Endothelial cell of umbilical vein (primary cell): ENCODE measurements at regions not wholly inside any gene's neighbourhood (a gene's known extent, or its start where the extent isn't known, plus 50 kb on each side); places are given as distances from the start of the nearest gene placed in this dataset.

ENCODE experiments used
- BruUV-seq: library from RNA; stranded (reverse); fragments of 400-500 nt; replicated peaks from 2 replicates; lab custom pipeline; 2021; lab: Mats Ljungman, UMichigan
- CTCF ChIA-PET: fragments of 300-600, 350-600 bp; sonication (Branson Sonifier 250); formaldehyde crosslinking; loops from one replicate; lab custom pipeline; 2021; ENCODE audit warnings: antibody characterized with exemption, inconsistent platforms; lab: Charles Lee
- POLR2A ChIA-PET: fragments of 300-600, 350-600 bp; sonication (Branson Sonifier 250); formaldehyde crosslinking; loops from one replicate; lab custom pipeline; 2021; ENCODE audit warnings: antibody characterized with exemption, inconsistent platforms; lab: Charles Lee
- DNase-seq: peaks from one replicate; pipeline ENCODE4 v3.0.0-alpha.2; 2011; ENCODE audit warnings: low read depth, low spot score
- FAIRE-seq: peaks from 2 replicates; lab custom pipeline; 2011; peaks lifted over from hg19 to GRCh38; lab: Jason Lieb, UNC
- H2AFZ ChIP-seq: 2 replicates; pipeline ENCODE4 v1.6.0; 2012; ENCODE audit warnings: low read depth, low read length, control low read depth, inconsistent platforms
- H3K27ac ChIP-seq: 2 replicates; pipeline ENCODE4 v1.5.1; 2011; ENCODE audit warnings: low read depth, mild to moderate bottlenecking, control low read depth, low read length, moderate library complexity; ENCODE audit not compliant: insufficient read depth
- H3K27me3 ChIP-seq, 2 experiments: 2 replicates each; pipeline versions ENCODE4 v1.6.0 to v1.6.1; 2011; ENCODE audit warnings: low read length in 2 of 2, mixed read lengths in 1 of 2; ENCODE audit not compliant: control insufficient read depth in 2 of 2, insufficient read depth in 2 of 2
- H3K36me3 ChIP-seq, 2 experiments: 2 replicates in 1 of 2; 3 replicates in 1 of 2; pipeline ENCODE4 v1.5.1; 2011; ENCODE audit warnings: low read length in 2 of 2, mild to moderate bottlenecking in 1 of 2, moderate library complexity in 1 of 2; ENCODE audit not compliant: control insufficient read depth in 2 of 2, insufficient read depth in 2 of 2; ENCODE audit errors: extremely low read depth in 1 of 2
- H3K4me1 ChIP-seq: 3 replicates; pipeline ENCODE4 v1.5.1; 2011; ENCODE audit warnings: mild to moderate bottlenecking, low read length; ENCODE audit not compliant: control insufficient read depth, insufficient read depth; ENCODE audit errors: extremely low read depth
- H3K4me2 ChIP-seq: 2 replicates; pipeline ENCODE4 v1.6.1; 2011; ENCODE audit warnings: low read length, control low read depth, mixed read lengths; ENCODE audit not compliant: insufficient read depth
- H3K4me3 ChIP-seq, 3 experiments: fragments of 200-600 bp in 1 of 3; sonication (generic), shearing (Covaris generic) in 1 of 3; replicated peaks in 1 of 3; 2 replicates each; pipeline ENCODE4 v1.5.1; 2011 to 2016; ENCODE audit warnings: control low read depth in 3 of 3, low read length in 3 of 3, mild to moderate bottlenecking in 2 of 3, inconsistent platforms in 1 of 3, low read depth in 1 of 3, moderate library complexity in 1 of 3; ENCODE audit not compliant: insufficient read depth in 1 of 3
- H3K79me2 ChIP-seq: 2 replicates; pipeline ENCODE4 v1.6.0; 2012; ENCODE audit warnings: low read length, inconsistent platforms; ENCODE audit not compliant: control insufficient read depth, insufficient read depth
- H3K9ac ChIP-seq: replicated peaks from 2 replicates; pipeline ENCODE3; 2011; ENCODE audit warnings: low read length, control low read depth; ENCODE audit not compliant: insufficient read depth; ENCODE audit errors: extremely low read depth
- H3K9me1 ChIP-seq: replicated peaks from 3 replicates; pipeline ENCODE4 v1.6.0; 2011; ENCODE audit warnings: mild to moderate bottlenecking, low read length; ENCODE audit not compliant: control insufficient read depth, insufficient read depth; ENCODE audit errors: extremely low read depth
- H3K9me3 ChIP-seq: replicated peaks from 2 replicates; pipeline ENCODE4 v1.5.1; 2012; ENCODE audit warnings: low read length, inconsistent platforms; ENCODE audit not compliant: control insufficient read depth, insufficient read depth
- H4K20me1 ChIP-seq: replicated peaks from 2 replicates; pipeline ENCODE3; 2011; ENCODE audit warnings: mild to moderate bottlenecking, low read length; ENCODE audit not compliant: control insufficient read depth, insufficient read depth; ENCODE audit errors: extremely low read depth
- EZH2 ChIP-seq: IDR thresholded peaks from 2 replicates; pipeline ENCODE4 v1.6.1; 2012; ENCODE audit warnings: borderline replicate concordance, low read depth, mild to moderate bottlenecking, moderate library complexity, low read length, inconsistent platforms; ENCODE audit not compliant: severe bottlenecking
- FOS ChIP-seq: IDR thresholded peaks from 2 replicates; pipeline ENCODE4 v1.6.1; 2011; ENCODE audit warnings: mild to moderate bottlenecking, low read length, moderate library complexity, borderline replicate concordance; ENCODE audit not compliant: insufficient read depth
- GATA2 ChIP-seq: IDR thresholded peaks from 2 replicates; pipeline ENCODE4 v1.7.0; 2011; ENCODE audit warnings: low read depth, mild to moderate bottlenecking, moderate library complexity, mixed read lengths, low read length; ENCODE audit not compliant: insufficient read length, insufficient read depth
- JUN ChIP-seq: IDR thresholded peaks from 2 replicates; pipeline ENCODE4 v1.6.1; 2011; ENCODE audit warnings: borderline replicate concordance, low read depth; ENCODE audit not compliant: insufficient read length, insufficient read depth
- MYC ChIP-seq: IDR thresholded peaks from one replicate; pipeline ENCODE4 v1.6.1; 2011; ENCODE audit warnings: mild to moderate bottlenecking, low read depth, low read length
- POLR2A ChIP-seq: IDR thresholded peaks from 2 replicates; pipeline ENCODE4 v1.6.1; 2012; ENCODE audit warnings: low read depth, mild to moderate bottlenecking, control low read depth, low read length
- POLR2AphosphoS5 ChIP-seq: IDR thresholded peaks from 2 replicates; pipeline ENCODE4 v1.6.1; 2012; ENCODE audit warnings: low read depth, mild to moderate bottlenecking, control low read depth, low read length, moderate library complexity; ENCODE audit not compliant: insufficient read depth
- dilution Hi-C: fragments of 300-500 bp; cut with MboI; formaldehyde crosslinking; loops from one replicate; pipeline ENCODE4 v1.15.0; 2019; ENCODE audit warnings: low sequenced_read_pairs; ENCODE audit not compliant: extremely low pct_ligation_motif_present
- intact Hi-C: fragments of 100-400 bp; cut with micrococcal nuclease; formaldehyde crosslinking; loops from one replicate; pipeline ENCODE4 v1.10.0; 2022
- TF ChIP-seq, protein P1 (sequence below): IDR thresholded peaks from 2 replicates; pipeline ENCODE4 v1.6.1; 2011; ENCODE audit not compliant: insufficient read depth, insufficient read length
- TF ChIP-seq, protein P2 (sequence below), 2 donors: IDR thresholded peaks; 1 replicate in 1 of 2; 2 replicates in 1 of 2; pipeline ENCODE4 v1.5.1; 2011; ENCODE audit warnings: low read length in 2 of 2, mild to moderate bottlenecking in 2 of 2, moderate library complexity in 2 of 2, control low read depth in 1 of 2, inconsistent platforms in 1 of 2, low read depth in 1 of 2; ENCODE audit not compliant: insufficient read depth in 1 of 2; ENCODE audit errors: extremely low read depth in 1 of 2

DNA sequence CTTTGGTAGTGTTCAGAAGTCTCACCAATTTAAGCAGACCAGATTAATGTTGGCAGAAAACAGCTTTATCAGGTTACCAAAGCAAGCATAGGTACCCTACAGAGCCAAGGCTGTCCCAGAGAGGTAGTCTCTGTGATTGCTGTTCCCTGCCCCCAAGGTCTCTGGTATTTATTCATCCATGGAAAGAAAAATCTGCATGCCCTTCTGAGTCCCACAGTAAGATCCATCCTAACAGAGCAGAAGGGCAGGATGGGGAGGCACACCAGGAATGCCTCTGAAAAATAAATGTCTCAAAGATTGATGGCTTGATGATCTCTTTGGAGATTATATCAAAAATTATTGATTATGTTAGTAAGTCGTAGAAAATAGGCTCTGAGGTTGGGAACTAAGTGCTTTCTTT, 122.8 kb downstream of the FAT3 start:
- no peaks in the 10 kb centered on the region for H3K4me1 ChIP-seq
- BruUV-seq = no TSS peak
- no peak overlapping the region for H3K4me3 ChIP-seq
- CTCF ChIA-PET = no interaction called here
- no peak overlapping the region for H3K9ac ChIP-seq
- H3K9me3 ChIP-seq = no peaks in the 10 kb centered on the region
- intact Hi-C loops = no loop called here
- POLR2A ChIA-PET = no interaction called here
- H3K36me3 ChIP-seq = no peaks in the 10 kb centered on the region
- no peaks in the 10 kb centered on the region for H3K9me1 ChIP-seq
- DNase-seq (no peak), FAIRE-seq (no peak)
- no peaks in the 10 kb centered on the region for H3K79me2 ChIP-seq
- dilution Hi-C loops = no loop called here
- H2AFZ ChIP-seq = no peak overlapping the region
- H3K27me3 ChIP-seq = no peaks in the 10 kb centered on the region
- no peaks in the 10 kb centered on the region for H4K20me1 ChIP-seq
- H3K4me2 ChIP-seq = no peak overlapping the region
- no peak overlapping the region for H3K27ac ChIP-seq
- no peak for TF ChIP-seq JUN
- TF ChIP-seq, protein P1, sequence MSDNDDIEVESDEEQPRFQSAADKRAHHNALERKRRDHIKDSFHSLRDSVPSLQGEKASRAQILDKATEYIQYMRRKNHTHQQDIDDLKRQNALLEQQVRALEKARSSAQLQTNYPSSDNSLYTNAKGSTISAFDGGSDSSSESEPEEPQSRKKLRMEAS = no peak
- no peak for TF ChIP-seq EZH2
- no peak for TF ChIP-seq MYC
- TF ChIP-seq POLR2AphosphoS5 = no peak
- TF ChIP-seq GATA2 = no peak
- TF ChIP-seq POLR2A = no peak
- TF ChIP-seq, protein P2, sequence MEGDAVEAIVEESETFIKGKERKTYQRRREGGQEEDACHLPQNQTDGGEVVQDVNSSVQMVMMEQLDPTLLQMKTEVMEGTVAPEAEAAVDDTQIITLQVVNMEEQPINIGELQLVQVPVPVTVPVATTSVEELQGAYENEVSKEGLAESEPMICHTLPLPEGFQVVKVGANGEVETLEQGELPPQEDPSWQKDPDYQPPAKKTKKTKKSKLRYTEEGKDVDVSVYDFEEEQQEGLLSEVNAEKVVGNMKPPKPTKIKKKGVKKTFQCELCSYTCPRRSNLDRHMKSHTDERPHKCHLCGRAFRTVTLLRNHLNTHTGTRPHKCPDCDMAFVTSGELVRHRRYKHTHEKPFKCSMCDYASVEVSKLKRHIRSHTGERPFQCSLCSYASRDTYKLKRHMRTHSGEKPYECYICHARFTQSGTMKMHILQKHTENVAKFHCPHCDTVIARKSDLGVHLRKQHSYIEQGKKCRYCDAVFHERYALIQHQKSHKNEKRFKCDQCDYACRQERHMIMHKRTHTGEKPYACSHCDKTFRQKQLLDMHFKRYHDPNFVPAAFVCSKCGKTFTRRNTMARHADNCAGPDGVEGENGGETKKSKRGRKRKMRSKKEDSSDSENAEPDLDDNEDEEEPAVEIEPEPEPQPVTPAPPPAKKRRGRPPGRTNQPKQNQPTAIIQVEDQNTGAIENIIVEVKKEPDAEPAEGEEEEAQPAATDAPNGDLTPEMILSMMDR (IDR thresholded peaks at IDR 0.05; ENCODE audit: extremely low read depth in 1 of 2, insufficient read depth in 1 of 2, low read depth in 1 of 2, low read length in 2 of 2) = no peak
- no peak for TF ChIP-seq FOS
